NCI-H2227 (cell line): ENCODE measurements at regions not wholly inside any gene's neighbourhood (a gene's known extent, or its start where the extent isn't known, plus 50 kb on each side); places are given as distances from the start of the nearest gene placed in this dataset.

Experiments
- DNase-seq: peaks from one replicate; lab custom pipeline; 2025; ENCODE audit not compliant: unreplicated experiment; lab: John Stamatoyannopoulos, UW

DNA sequence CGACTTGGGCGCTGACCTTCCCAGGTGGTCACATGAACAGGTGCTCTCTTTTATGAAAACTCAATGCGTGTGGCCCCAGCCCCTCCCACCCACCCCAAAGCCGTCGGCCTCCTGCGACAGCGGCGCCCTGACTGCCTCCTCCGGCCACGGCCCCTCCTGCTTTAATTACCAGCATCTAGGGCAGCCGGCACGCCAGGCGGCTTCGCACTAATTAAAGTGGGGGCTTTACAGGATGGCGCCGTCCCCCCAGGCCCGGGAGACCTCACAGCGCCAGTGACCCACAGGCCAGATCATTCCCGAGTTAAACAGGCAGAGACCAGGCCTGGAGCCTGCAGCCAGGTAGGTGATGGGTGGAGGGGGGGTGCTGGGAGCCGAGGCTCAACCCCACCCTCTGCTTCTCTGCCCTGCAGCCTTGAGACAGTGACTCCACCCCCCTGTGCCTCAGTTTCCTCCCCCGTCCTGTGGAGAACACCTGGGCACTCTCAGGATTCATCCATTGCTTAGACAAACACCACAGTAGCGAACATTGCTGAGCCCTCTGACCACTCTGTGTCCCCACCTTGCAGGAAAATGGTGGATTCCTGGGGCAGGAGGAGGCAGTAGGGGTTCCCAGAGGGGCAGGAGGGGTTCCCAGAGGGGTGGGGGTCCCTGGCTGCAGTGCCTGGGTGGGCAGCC is 100.8 kb downstream of the MICALL2 start:
- no peak for DNase-seq

DNA sequence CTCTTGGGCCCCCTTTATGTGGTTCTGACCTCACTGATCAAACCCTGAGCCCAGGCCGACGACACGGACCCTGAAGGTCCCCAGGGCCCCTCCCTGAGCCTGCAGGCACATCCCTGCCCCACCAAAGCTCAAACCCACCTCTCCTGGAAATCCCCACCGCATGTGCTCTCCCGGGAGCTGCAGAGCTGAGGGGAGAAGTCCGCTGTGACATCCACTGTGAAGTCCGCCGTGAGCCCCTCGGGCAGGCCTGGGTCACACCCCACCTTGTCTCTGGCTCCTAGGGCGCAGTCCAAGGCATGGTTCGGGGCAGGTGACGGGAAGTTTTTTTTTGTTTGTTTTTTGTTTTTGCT is 100.2 kb downstream of the MICALL2 start:
- DNase-seq: no peak

DNA sequence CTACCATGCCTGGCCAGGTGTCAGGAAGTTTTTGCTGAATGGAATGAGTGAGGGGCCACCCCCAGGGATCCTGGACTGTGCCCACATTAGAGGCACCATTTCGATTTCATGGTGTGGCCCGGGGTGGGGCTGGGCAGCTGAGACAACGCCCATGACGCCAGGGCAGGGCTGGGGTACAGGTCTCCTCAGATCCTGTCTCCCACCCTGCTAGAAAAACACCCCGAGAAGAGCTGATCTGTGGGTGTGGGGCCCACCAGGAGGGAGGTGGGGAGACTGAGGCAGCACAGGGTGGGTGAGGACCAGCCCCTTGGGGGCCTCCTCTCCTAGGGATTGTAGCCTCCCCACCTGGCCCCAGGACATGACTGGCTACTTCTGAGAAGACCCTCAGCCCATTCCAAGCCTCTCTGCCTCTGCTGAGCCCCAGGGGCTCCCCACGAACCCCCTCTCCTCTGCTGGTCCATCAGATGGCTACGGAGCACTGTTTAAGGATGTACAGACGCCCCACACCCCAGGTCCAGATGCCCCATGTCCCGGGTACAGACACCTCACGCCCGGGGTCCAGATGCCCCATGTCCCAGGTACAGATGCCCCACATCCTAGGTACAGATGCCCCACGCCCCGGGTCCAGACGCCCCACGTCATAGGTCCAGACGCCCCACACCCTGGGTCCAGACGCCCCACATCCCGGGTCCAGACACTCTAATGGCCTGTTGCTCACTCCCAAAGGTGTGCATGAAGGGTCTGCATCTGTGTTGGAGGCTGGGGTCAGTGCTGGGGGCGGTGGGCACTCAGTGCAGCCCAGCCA is 99.4 kb downstream of the MICALL2 start:
- DNase-seq: no peak

DNA sequence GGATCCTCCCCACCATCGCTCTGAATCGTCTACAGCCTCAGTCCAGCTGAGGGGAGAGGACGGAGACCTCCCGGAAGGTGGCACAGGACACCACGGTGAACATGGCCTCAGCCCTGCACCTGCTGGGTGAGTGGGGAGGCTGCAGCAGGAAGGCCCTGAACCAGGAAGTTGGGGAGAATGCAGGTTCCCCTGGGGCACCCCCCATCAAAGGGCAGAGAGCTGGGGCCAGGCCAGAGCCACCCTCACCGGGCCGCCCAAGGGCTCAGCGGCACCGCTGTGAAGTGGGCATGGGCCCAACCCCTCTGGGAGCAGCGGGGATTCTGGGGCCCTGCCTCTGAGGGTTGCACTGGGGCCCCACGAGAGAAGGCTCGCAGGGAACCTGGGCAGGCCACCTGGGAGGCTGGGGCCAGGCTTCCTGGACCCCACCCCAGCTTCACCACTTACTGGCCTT is 98.7 kb downstream of the MICALL2 start:
- DNase-seq: no peak

DNA sequence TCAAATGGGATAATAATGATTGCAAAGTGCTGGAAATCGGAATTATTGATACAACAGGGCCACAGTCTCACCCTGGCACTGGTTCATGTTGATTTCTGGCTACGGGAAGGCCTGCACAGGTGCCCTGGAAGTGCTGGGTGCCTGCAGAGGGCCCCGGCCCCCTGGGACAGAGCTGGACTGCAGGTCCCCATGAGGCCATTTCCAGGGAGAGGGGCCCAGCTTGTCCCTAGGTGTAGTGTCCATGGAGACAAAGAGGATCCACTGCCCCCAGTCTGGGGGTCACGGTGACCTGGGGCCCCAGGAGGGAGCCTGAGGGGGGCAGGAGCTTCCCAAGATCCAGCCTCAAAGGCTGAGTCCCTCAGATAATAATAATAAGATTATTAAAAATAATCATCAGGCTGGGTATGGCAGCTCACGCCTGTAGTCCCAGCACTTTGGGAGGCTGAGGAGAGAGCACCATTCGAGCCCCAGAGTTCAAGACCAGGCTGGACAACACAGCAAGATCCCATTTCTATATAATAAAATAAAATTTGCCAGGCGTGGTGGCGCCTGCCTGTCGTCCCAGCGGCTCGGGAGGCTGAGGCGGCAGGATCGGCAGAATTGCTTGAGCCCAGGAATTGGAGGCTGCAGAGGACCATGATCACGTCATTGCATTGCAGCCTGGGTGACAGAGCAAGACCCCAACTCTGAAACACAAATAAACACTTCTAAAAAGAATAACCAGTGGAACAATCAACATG is 98.1 kb downstream of the MICALL2 start:
- DNase-seq: no peak

DNA sequence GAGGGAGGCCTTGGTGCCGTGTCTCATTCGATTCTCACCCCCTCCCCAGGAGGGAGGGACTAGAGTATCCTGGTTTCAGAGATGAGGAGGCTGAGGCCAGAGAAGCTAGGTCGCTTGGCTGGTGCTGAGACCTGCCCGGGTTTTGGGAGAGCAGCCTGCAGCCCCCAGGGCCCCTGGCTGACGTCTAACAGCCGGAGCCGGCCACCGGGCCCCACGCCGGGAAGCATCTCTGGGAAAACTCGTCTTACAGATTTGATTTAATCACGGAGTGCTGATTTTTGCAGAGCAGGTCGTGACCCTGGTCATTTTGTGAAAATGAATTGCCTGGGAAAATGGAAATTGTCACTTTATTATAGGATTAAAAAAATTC is 97.5 kb downstream of the MICALL2 start:
- no peak for DNase-seq

DNA sequence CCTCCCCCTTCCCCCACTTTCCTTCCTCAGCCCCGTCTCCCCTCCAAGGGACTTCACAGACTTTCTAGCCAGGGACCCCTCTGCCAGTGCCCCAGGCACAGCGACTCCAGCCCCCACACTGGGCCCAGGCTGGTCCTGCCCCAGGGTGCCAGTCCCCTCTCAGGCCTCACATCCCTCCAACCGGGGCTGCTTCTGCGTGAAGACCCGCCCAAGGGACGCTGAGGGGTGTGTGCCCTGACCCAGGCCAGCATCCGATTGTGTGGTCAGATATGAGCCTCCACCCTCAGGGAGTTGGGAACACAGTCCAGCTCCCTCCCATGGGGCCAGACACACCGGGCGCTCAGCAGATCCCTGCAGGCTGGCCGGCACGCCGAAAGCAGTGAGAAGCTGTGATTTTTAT is 97.0 kb downstream of the MICALL2 start:
- DNase-seq: no peak

DNA sequence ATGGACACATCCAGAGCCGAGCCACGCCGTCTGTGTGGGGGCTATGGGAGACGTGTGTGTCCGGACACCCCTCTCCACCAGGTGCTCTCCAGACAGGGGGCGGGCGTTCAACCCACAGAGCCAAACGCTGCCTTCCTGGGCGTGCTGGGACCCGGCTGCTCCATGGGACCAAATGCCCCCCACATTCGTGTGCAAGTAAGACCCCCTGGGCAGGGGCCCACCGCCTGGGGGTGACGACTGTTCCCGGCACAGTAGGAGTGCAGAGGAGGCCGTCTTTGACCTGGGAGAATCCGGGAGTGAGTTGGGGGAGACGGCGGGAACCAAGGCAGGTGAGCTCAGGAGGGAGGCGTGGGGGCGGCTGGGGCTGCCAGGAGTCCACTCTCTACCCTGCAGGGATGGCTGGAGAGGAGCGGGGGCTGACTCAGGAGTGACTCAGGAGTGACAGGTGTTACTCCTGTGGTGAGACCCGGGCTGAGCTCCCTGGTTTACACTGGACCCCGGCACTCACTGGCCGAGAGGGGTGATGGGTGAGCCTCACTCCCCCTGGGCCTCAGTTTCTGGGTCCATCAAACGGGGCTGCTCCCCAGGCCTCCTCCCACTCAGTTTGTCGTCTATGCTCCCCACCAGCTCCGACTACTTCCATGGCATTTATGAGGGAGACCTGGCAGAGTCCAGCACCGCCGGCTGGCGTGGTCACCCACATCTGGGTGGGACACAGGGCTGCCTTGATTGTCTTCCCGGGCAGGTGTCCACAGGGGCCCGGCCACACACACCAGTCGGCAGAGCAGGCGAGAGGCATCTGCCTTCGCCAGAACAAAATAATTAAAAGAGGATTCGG is 95.0 kb downstream of the MICALL2 start:
- no peak for DNase-seq

DNA sequence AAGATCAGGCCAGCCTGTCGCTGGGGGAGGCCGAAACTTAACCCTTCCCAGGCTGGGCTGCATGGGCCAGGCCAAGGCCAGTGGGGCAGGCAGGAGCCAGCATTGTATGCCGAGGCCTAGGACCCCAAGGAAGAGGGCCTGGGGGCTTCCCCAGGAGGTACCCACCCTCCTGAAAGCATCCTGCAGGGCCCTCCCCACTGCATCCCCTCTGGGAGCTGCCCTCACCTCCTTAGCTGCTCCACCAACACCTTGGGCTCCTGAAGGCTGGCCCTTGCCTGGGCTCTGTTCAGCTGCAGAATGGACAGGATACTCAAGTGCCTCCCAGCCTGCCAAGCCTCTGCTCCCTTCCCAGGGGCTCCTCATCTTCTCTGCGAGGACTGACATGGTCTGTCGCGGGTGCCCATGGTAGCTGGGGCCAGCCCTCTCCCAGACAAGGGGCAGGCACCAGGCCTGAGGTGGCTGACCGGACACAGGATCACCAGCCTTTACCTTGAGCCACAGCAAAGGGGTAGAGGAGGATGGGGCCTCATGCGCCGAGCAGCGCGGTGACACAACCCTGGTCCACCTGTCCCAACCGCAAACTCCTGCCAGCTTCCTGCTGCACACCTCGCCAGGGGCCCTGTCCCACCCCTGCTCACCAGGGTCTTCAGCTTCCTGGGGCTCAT is 94.2 kb downstream of the MICALL2 start:
- no peak for DNase-seq

DNA sequence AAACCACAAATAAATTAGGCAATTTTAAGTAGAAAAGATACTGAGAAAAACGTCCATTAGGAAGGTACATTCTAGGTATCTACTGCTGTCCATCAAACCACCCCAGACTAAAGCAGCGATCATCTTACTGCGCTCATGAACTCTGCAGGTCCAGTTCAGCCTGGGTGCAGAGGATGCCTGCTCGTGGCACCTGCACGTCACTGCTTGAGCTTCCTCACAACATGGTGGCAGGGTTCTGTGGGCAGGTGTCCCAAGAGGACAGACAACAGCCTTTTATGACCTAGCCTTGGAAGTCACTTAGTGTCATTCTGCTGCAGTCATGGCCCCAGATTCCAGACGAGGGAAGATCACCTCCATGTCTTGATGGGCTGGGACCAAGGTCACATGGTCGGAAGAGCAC is 93.4 kb downstream of the MICALL2 start:
- no peak for DNase-seq

DNA sequence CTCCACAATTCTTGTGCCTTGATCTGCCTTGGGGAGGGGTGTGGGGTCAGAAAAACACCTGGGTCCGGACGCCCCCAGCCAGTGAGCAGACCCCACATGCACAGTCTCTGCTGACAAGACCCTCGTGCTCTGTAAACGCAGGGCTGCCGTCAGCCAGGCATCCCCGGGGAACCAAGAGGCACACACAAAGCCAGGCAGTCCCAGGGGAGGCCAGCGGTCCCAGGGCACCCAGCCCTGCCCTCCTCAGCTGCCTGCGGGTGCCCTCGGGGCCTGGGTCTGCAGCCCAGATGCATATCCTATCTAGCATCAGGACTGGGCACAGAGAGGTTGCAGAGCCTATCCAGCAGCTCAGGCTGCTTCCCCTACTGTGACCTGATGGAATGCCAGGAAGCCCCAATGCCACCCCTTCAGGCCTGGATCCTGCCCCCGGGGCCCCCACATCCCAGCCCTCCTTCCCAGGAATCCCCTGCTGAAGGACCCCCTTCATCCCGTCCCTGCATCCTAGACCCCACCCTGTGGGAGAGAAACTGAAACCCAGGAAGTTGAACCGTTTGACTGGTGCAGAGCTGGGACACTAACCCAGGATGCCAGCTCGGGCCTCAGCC is 92.4 kb downstream of the MICALL2 start:
- no peak for DNase-seq

DNA sequence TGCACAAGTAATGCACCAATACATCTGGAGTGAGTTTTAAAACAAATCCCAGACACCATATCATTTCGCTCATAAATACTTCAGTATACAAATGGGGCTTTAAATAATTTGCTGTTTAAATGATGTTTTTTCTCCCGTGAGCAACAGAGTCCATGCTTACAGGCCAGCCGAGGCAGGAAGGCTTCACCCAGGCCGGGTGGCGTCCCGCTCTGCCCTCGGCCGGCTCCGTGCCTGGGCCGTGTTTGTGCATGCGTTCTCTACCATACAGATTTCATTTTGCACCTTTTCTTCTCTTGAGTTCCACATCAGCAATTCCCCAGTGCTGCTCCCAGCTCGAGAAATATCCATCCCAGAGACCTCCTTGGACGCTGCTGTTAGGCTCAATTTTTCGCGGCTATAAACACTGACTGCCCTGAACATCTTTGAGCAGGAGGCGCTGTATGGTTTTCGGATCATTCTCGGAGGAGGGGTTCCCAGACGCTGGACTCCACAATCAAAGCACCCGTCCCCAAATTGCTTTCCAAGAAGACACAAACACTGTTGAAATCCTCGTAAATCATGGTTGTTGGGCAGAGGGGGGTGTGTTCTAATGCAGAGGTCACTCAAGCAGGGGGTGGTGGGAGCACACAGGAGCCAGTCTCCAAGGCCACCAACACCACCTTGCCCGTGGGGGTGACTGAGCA is 91.6 kb downstream of the MICALL2 start:
- no peak for DNase-seq

DNA sequence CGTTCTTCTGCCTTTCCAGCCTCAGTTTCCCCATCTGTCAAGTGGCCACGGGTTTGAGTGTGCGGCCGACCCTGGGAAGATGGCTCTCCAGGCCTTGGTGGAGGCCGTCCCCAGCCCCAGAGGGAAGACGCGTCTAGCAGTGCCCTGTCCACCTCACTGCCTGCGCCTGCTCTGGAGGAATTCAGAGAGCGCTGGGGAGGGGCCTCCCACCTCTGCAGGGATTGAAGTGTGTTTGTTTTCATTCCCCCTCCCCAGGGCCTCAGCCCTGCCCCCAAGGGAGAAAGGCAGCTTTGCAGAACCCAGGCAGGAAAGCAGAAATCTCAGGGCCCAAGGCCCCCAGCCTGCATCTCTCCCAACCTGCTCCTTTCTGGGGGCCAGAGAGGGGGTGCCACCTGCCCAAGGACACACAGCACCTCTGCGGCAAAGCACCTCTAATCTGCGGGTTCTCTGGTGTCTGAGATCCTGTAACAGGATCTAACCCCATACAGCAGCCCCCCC is 91.0 kb downstream of the MICALL2 start:
- no peak for DNase-seq

DNA sequence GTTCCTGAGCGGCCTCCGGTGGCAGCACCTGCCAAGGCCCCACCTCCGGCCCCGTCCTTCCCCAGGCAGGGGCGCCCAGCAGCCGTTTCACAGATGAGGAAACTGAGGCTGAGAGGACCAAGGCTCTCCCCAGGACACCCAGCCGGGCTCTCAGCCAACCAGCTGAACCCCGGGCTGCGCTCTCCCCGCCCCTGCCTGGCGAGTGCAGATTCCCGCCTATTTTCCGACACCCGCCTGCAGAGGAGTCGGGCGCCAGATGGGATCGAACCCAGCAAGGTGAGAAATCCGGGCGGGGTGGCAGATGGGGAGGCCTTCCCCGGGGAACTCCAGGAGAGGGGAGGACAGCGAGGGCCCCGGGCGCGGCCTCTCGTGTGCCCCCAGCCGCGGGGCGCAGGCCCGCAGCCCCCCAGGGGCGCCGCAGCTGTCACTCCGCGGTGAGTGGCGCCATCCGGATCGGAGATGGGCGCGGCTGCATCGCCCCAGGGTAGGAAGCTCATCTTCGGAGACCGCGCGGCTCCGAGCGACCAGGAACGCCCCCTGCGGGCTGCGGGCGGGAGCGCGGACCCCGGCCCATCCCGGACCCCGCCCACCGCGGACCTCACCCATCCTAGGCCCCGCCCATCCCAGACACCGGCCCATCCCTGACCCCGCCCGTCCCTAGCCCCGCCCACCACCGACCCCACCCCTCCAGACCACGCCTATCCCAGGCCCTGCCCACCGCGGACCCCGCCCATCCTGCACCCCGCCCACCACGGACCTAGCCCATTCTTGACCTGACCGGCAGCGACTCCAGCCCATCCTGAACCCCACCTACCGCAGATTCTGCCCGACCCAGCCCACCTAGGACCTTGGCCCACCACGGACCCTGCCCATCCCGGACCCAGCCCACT is 90.3 kb downstream of the MICALL2 start:
- DNase-seq: peak; percentile 82

DNA sequence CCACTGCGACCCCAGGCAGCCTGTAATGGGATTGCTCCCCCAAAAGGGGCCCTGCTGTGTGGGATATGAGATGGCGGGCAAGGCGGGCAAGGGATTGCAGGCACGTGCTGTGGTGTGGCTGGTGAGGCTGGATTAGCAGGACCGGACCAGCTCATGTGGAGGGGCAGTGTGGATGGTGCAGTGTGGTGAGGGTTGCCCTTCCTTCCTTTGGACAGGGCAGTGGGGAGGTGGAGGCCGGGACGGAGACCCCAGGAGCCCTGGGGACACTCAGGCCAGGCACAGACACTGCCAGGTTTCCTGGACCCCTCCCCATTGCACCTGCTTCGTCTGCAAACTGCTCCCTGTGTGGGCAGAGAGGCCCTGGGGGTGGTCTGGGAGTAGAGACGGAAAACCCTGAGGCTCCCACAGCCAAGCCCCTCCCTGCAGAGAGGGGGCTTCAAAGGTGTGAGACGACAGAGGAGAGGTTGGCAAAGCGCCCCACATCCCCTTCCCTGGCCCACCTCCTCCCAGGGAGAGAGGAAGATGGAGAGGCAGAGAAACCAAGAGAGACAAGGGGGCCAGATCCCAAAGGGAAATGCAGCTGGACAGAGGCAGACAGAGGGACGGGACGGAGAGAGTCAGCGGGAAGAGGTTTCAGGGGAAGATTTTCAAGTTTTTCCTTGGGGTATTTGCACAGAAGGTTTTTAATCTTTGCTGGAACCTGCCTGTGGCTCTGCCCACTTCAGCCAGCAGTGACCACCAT is 89.2 kb downstream of the MICALL2 start:
- no peak for DNase-seq

DNA sequence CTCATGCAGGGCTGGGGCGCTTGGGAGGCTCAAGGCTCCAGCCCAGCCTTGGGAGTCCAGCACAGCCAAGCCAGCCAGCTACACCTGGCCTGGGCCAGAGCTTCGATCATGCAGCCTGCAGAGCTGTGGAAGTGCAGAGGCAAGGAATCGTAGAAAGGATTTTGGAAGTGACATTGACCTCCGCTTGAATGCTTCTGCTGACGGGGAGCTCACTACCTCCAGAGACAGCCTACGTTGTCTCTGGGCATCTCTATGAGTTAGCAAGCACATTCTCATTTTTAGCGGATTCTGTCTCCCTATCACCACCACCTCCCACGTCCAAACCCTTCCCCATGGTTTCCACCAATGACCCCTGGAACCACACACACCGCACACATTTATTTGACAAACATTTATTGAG is 88.5 kb downstream of the MICALL2 start:
- DNase-seq: no peak

DNA sequence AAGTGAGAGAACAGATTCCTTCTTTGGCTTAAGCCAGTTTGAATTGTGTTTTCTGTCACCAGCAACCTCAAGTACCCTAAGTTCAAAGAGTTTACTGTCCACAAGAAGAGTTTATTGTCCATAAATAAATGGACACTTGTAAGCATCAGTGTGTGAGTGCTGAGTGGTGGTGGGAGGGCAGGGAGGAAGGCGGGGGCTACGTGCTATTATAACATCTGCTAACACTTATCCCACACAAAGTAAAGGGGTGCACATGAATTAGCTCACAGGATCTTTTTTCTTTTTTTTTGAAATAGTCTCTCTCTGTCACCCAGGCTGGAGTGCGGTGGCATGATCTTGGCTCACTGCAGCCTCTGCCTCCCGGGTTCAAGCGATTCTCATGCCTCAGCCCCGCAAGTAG is 87.2 kb downstream of the MICALL2 start:
- no peak for DNase-seq
